ENCODE measurements at regions not wholly inside any gene's neighbourhood (a gene's known extent, or its start where the extent isn't known, plus 50 kb on each side); places are given as distances from the start of the nearest gene placed in this dataset.

DNA sequence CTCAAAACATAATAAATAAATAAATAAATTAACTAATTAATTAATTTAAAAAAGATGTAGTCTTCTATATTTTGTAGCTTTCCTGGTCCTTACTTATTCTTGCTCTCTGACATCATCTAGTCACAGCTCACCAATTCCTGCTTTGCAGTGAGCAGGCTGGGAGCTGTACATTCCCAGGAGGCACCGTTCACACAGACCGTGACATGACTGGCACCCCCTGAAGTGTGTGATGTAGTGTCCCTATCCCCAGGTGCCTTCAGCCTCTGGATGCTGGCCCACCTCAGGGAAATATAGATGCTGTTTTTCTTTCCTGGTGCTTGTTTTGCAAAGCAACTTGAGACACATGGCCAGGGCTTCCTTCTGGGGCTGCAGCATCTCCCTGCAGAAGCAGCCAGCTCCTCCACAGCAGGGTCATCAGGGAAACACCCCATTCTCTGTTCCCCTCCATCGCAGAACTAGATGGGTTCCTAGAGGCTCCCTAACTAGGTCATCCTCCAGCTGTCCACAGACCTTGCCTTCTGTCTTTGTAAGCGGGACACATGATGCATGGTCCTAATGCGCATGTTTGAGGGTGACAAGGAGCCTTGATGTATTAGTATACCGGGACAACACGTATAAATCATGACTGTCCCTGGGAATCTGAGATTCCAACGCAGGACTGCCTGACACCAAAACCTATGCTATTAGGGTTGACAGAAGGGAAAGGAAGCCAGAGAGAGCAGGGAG, 76.4 kb downstream of the RHOB start:
- no CpG with 5 or more reads among the region's 8 CpGs for WGBS (ENCODE audit: extremely low coverage, insufficient coverage, insufficient read length)
- H3K23ac ChIP-seq (ENCODE audit: low read length) = no peak overlapping the region

DNA sequence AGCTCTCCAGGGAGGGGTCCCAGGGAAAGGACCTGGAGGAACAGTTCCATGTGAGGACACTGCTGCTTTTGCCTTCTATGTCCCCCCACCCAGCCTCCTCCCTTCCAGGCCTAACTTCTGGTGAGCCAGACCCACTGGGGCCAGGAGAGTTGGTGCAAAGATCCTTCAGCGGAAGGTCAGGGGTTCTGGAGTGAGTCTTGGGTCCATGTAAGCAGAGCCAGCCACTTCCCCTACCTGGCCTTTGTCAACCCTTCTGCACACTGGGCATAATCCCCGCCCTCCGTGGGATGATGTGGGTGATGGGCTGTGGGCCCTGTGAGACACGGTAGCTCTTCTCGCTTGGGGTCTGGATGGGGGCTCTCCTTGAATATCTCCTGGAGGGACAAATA, 76.9 kb downstream of the RHOB start:
- Histone ChIP-seq H4K91ac (ENCODE audit: low read depth, low read length) (no peak overlapping the region), H3K79me2 (ENCODE audit: control insufficient read depth, insufficient read depth, low read length, poor library complexity) (peaks cover 2% of the 10 kb centered on the region), H3K4me2 (ENCODE audit: low read length) (no peak overlapping the region), H3K18ac (ENCODE audit: low read length) (no peak overlapping the region), H4K12ac (ENCODE audit: low read depth, low read length) (no peak overlapping the region), H2AFZ (ENCODE audit: insufficient read depth, low read length, poor library complexity) (no peak overlapping the region), H2AK5ac (ENCODE audit: low read length) (peak overlapping the region; percentile 34), H3K4me3 (ENCODE audit: low read depth, low read length) (no peak overlapping the region), H3K23ac (ENCODE audit: low read length) (no peak overlapping the region), H2BK12ac (ENCODE audit: low read length) (no peak overlapping the region), H3K9me3 (ENCODE audit: insufficient read depth, low read depth, low read length) (no peaks in the 10 kb centered on the region), H4K8ac (ENCODE audit: low read depth, low read length) (no peak overlapping the region), H3K4me1 (ENCODE audit: control insufficient read depth in 1 of 2, insufficient read depth in 2 of 2, low read length in 2 of 2) (peaks cover 10 to 19% of the 10 kb centered on the region in 2 experiments), H3K4ac (ENCODE audit: low read depth, low read length) (no peak overlapping the region), H3K27ac (ENCODE audit: low read depth, low read length) (no peak overlapping the region), H3K14ac (ENCODE audit: low read length) (no peak overlapping the region), H3K9ac (ENCODE audit: low read length) (no peak overlapping the region), H3K27me3 (ENCODE audit: insufficient read depth, low read length) (no peaks in the 10 kb centered on the region), H3K36me3 (ENCODE audit: control insufficient read depth in 1 of 2, insufficient read depth in 2 of 2, low read length in 2 of 2) (no peaks in the 10 kb centered on the region), H2BK5ac (ENCODE audit: low read depth, low read length, poor library complexity) (no peak overlapping the region), H2BK120ac (ENCODE audit: insufficient read depth, low read length, poor library complexity) (no peak overlapping the region), H3K79me1 (ENCODE audit: low read length) (peaks cover 22% of the 10 kb centered on the region)
- DNase-seq = no peak
- WGBS (ENCODE audit: extremely low coverage, insufficient coverage, insufficient read length) = no CpG with 5 or more reads among the region's 5 CpGs

More for the DNA sequence above, 76.4 kb downstream of the RHOB start:
- H2AK5ac ChIP-seq (ENCODE audit: low read length) = peak overlapping the region; percentile 34
- H3K18ac ChIP-seq (ENCODE audit: low read length) = no peak overlapping the region
- no peak overlapping the region for H4K8ac ChIP-seq (ENCODE audit: low read depth, low read length)
- no peaks in the 10 kb centered on the region for H3K36me3 ChIP-seq (ENCODE audit: control insufficient read depth in 1 of 2, insufficient read depth in 2 of 2, low read length in 2 of 2)
- H3K79me1 ChIP-seq (ENCODE audit: low read length) = peaks cover 22% of the 10 kb centered on the region
- H3K4me1 ChIP-seq (ENCODE audit: control insufficient read depth in 1 of 2, insufficient read depth in 2 of 2, low read length in 2 of 2) = peaks cover 10 to 19% of the 10 kb centered on the region in 2 experiments
- H4K91ac ChIP-seq (ENCODE audit: low read depth, low read length) = no peak overlapping the region
- H3K4me3 ChIP-seq (ENCODE audit: low read depth, low read length) = no peak overlapping the region
- no peak overlapping the region for H2BK120ac ChIP-seq (ENCODE audit: insufficient read depth, low read length, poor library complexity)
- H3K4me2 ChIP-seq (ENCODE audit: low read length) = no peak overlapping the region
- no peak for DNase-seq
- H2BK5ac ChIP-seq (ENCODE audit: low read depth, low read length, poor library complexity) = no peak overlapping the region
- no peak overlapping the region for H2AFZ ChIP-seq (ENCODE audit: insufficient read depth, low read length, poor library complexity)
- no peak overlapping the region for H3K27ac ChIP-seq (ENCODE audit: low read depth, low read length)
- no peaks in the 10 kb centered on the region for H3K9me3 ChIP-seq (ENCODE audit: insufficient read depth, low read depth, low read length)
- H4K12ac ChIP-seq (ENCODE audit: low read depth, low read length) = no peak overlapping the region
- H3K9ac ChIP-seq (ENCODE audit: low read length) = no peak overlapping the region
- H2BK12ac ChIP-seq (ENCODE audit: low read length) = no peak overlapping the region
- peaks cover 2% of the 10 kb centered on the region for H3K79me2 ChIP-seq (ENCODE audit: control insufficient read depth, insufficient read depth, low read length, poor library complexity)
- no peak overlapping the region for H3K14ac ChIP-seq (ENCODE audit: low read length)
- no peaks in the 10 kb centered on the region for H3K27me3 ChIP-seq (ENCODE audit: insufficient read depth, low read length)
- no peak overlapping the region for H3K4ac ChIP-seq (ENCODE audit: low read depth, low read length)

DNA sequence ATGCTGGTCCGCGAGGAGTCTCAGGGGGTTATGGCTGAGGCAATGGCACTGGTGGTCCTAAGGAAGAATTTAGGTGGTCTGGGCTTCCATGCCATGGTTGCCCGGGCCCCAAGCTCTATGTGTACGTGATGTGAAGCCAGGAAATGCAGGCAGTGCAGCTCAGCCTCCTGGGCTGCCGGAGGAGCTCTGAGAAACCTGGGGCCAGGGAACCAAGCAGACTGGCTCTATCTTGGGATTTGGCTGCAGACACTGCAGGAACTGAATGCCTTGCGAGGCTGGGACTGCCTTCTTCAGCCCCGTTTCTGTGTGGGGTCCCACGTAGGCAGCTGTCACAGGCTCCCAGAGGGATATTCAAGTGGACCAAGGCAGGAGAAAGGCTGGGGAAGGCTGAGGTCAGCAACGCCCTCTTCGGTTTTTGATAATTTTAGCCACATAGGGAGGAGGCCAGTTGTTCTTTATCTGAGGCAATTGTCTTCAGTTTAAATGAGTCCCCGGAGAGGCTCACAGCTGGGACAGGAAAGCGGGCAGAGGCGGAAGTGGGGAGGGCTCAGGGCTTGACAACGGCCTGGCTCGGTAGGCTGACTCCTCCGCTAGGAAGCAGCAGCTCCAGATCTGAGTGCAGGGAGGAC, 77.7 kb downstream of the RHOB start:
- Histone ChIP-seq H3K18ac (ENCODE audit: low read length) (peak overlapping the region; percentile 18), H4K91ac (ENCODE audit: low read depth, low read length) (peak overlapping the region; percentile 79), H3K9ac (ENCODE audit: low read length) (no peak overlapping the region), H2BK12ac (ENCODE audit: low read length) (peak overlapping the region; percentile 46), H3K4me2 (ENCODE audit: low read length) (no peak overlapping the region), H2AK5ac (ENCODE audit: low read length) (peak overlapping the region; percentile 12), H3K79me2 (ENCODE audit: control insufficient read depth, insufficient read depth, low read length, poor library complexity) (peaks cover 2% of the 10 kb centered on the region), H2AFZ (ENCODE audit: insufficient read depth, low read length, poor library complexity) (no peak overlapping the region), H3K27ac (ENCODE audit: low read depth, low read length) (peak overlapping the region; percentile 56), H4K12ac (ENCODE audit: low read depth, low read length) (no peak overlapping the region), H3K9me3 (ENCODE audit: insufficient read depth, low read depth, low read length) (no peaks in the 10 kb centered on the region), H3K23ac (ENCODE audit: low read length) (no peak overlapping the region), H3K4me1 (ENCODE audit: control insufficient read depth in 1 of 2, insufficient read depth in 2 of 2, low read length in 2 of 2) (peaks cover 10 to 19% of the 10 kb centered on the region in 2 experiments), H3K36me3 (ENCODE audit: control insufficient read depth in 1 of 2, insufficient read depth in 2 of 2, low read length in 2 of 2) (no peaks in the 10 kb centered on the region), H3K4ac (ENCODE audit: low read depth, low read length) (no peak overlapping the region), H2BK5ac (ENCODE audit: low read depth, low read length, poor library complexity) (no peak overlapping the region), H3K79me1 (ENCODE audit: low read length) (peaks cover 22% of the 10 kb centered on the region), H4K8ac (ENCODE audit: low read depth, low read length) (no peak overlapping the region), H3K27me3 (ENCODE audit: insufficient read depth, low read length) (no peaks in the 10 kb centered on the region), H3K14ac (ENCODE audit: low read length) (peak overlapping the region; percentile 42), H2BK120ac (ENCODE audit: insufficient read depth, low read length, poor library complexity) (peak overlapping the region; percentile 39), H3K4me3 (ENCODE audit: low read depth, low read length) (no peak overlapping the region)
- WGBS (ENCODE audit: extremely low coverage, insufficient coverage, insufficient read length) = no CpG with 5 or more reads among the region's 16 CpGs
- no peak for DNase-seq

DNA sequence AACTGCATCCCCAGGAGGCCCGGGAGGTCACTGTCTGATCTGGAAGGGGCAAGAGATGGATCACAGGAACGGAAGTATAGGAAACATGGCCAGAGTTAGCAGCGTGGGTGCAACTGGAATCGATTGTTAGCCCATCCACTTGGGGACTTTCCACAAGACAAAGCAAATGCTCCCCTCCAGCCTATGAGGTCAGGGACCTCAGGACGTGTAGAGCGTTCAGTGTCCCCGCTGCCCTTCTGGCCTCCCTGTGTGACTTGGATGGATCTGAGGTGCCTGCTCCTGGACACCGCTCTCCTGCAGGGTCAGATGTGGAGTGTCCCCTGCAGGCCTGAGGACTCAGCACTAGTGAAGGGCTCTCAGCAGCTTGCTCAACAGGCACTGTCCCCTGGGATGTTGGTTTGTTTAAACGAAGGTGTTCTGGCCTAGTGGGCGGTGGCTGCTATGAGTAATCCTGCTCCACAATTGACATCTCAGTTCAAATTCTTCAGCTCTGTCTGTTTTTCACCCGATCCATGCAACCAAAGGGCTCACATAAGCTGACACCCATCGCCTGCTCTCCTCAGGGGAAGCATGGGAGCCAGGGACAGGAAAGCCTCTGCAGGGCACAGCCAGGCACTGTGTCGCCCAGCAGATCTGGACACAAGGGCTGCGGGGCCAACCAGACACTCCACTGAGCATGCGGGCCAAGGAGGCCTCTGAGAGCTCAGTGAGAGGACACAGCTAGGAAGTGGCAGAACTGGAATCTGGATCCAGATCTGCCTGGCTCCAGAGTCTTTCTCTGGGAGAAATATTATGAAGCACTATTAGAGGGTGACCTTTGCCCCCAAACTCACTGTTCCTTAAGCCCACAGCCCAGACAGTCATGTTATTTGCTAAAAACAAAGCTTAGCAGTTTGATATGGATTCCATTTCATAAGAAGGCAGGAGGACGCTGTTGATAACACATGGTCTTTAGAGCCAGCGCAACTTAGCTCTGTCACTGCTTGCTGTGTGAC, 78.5 kb downstream of the RHOB start:
- peak overlapping the region; percentile 8 for H3K4ac ChIP-seq (ENCODE audit: low read depth, low read length)
- WGBS (ENCODE audit: extremely low coverage, insufficient coverage, insufficient read length) = no CpG with 5 or more reads among the region's 17 CpGs
- H2AFZ ChIP-seq (ENCODE audit: insufficient read depth, low read length, poor library complexity) = peak overlapping the region; percentile 9
- peak overlapping the region; percentile 56 for H3K27ac ChIP-seq (ENCODE audit: low read depth, low read length)
- H3K36me3 ChIP-seq (ENCODE audit: control insufficient read depth in 1 of 2, insufficient read depth in 2 of 2, low read length in 2 of 2) = no peaks in the 10 kb centered on the region
- peak; percentile 90 to 93 for DNase-seq
- H3K9me3 ChIP-seq (ENCODE audit: insufficient read depth, low read depth, low read length) = no peaks in the 10 kb centered on the region
- H3K4me1 ChIP-seq (ENCODE audit: control insufficient read depth in 1 of 2, insufficient read depth in 2 of 2, low read length in 2 of 2) = peaks cover 10 to 24% of the 10 kb centered on the region in 2 experiments
- peak overlapping the region; percentile 7 for H3K9ac ChIP-seq (ENCODE audit: low read length)
- peaks cover 2% of the 10 kb centered on the region for H3K79me2 ChIP-seq (ENCODE audit: control insufficient read depth, insufficient read depth, low read length, poor library complexity)
- H3K4me2 ChIP-seq (ENCODE audit: low read length) = no peak overlapping the region
- peak overlapping the region; percentile 51 for H3K14ac ChIP-seq (ENCODE audit: low read length)
- H2BK5ac ChIP-seq (ENCODE audit: low read depth, low read length, poor library complexity) = peak overlapping the region; percentile 47
- H2AK5ac ChIP-seq (ENCODE audit: low read length) = peak overlapping the region; percentile 36
- no peak overlapping the region for H3K4me3 ChIP-seq (ENCODE audit: low read depth, low read length)
- peak overlapping the region; percentile 63 for H3K18ac ChIP-seq (ENCODE audit: low read length)
- peak overlapping the region; percentile 73 for H2BK120ac ChIP-seq (ENCODE audit: insufficient read depth, low read length, poor library complexity)
- H3K27me3 ChIP-seq (ENCODE audit: insufficient read depth, low read length) = no peaks in the 10 kb centered on the region
- H3K23ac ChIP-seq (ENCODE audit: low read length) = no peak overlapping the region
- peak overlapping the region; percentile 53 for H2BK12ac ChIP-seq (ENCODE audit: low read length)
- H4K8ac ChIP-seq (ENCODE audit: low read depth, low read length) = peak overlapping the region; percentile 49
- peak overlapping the region; percentile 79 for H4K91ac ChIP-seq (ENCODE audit: low read depth, low read length)
- H3K79me1 ChIP-seq (ENCODE audit: low read length) = peaks cover 24% of the 10 kb centered on the region
- H4K12ac ChIP-seq (ENCODE audit: low read depth, low read length) = no peak overlapping the region
